ENCODE measurements at regions not wholly inside any gene's neighbourhood (a gene's known extent, or its start where the extent isn't known, plus 50 kb on each side); places are given as distances from the start of the nearest gene placed in this dataset.

- no peak for TF ChIP-seq CTCF (IDR thresholded peaks at IDR 0.05 in 4 of 5, conservative IDR thresholded peaks at IDR 0.05 in 1 of 5)
- no peak for TF ChIP-seq POLR2A (IDR thresholded peaks at IDR 0.05)
Observed at GRCh38 chr11:116537709-116538108, 235.1 kb downstream of the BUD13 start.

All from gastrocnemius medialis (tissue), 4 donors.